WTC11 (cell line): ENCODE measurements at regions not wholly inside any gene's neighbourhood (a gene's known extent, or its start where the extent isn't known, plus 50 kb on each side); places are given as distances from the start of the nearest gene placed in this dataset.

ENCODE experiments used
- ATAC-seq: fragments of 200-7000 bp; cut with Tn5 transposase; 2 replicates; pipeline ENCODE4 v1.10.0; 2021; ENCODE audit warnings: mild to moderate bottlenecking, moderate library complexity
- CTCF ChIA-PET: fragments of 300-600 bp; sonication (Branson Sonifier 250); formaldehyde crosslinking; loops from one replicate; lab custom pipeline; 2021; ENCODE audit warnings: antibody characterized with exemption; lab: Charles Lee
- POLR2A ChIA-PET: fragments of 350-600 bp; sonication (Branson Sonifier 250); formaldehyde crosslinking; loops from one replicate; lab custom pipeline; 2021; ENCODE audit warnings: antibody characterized with exemption; lab: Charles Lee
- DNase-seq: peaks from one replicate; pipeline ENCODE4 v3.0.0; 2021; ENCODE audit warnings: low spot score
- H3K27ac Mint-ChIP-seq: 2 replicates; pipeline ENCODE4 v1.8.0; 2021; ENCODE audit warnings: mixed read lengths
- H3K27me3 Mint-ChIP-seq: 2 replicates; pipeline ENCODE4 v1.8.0; 2021; ENCODE audit warnings: low read depth, mild to moderate bottlenecking, moderate library complexity, mixed read lengths
- H3K36me3 Mint-ChIP-seq: 2 replicates; pipeline ENCODE4 v1.8.0; 2021; ENCODE audit warnings: mixed read lengths
- H3K4me1 Mint-ChIP-seq: 2 replicates; pipeline ENCODE4 v1.8.0; 2022; ENCODE audit warnings: mixed read lengths
- H3K4me3 Mint-ChIP-seq: 2 replicates; pipeline ENCODE4 v1.8.0; 2021; ENCODE audit warnings: mild to moderate bottlenecking, moderate library complexity, mixed read lengths
- H3K9me3 Mint-ChIP-seq: 2 replicates; pipeline ENCODE4 v1.8.0; 2021; ENCODE audit warnings: mixed read lengths
- ATF2 ChIP-seq: sonication (generic); formaldehyde crosslinking; IDR thresholded peaks from 2 replicates; pipeline ENCODE4 v1.8.1; 2022; ENCODE audit warnings: low read depth, missing genetic modification reagents, borderline replicate concordance
- ATF3 ChIP-seq: sonication (generic); formaldehyde crosslinking; conservative IDR thresholded peaks from 2 replicates; pipeline ENCODE4 v1.8.1; 2022; ENCODE audit warnings: mild to moderate bottlenecking, missing genetic modification reagents
- CDX4 ChIP-seq: fragments of 250-450 bp; sonication (Bioruptor Pico); IDR thresholded peaks from 2 replicates; pipeline ENCODE4 v1.9.0; 2021; ENCODE audit warnings: moderate library complexity, mild to moderate bottlenecking, inconsistent platforms, borderline replicate concordance
- CTCF ChIP-seq: fragments of 200-600 bp; IDR thresholded peaks from 2 replicates; pipeline ENCODE4 v1.8.0; 2022; ENCODE audit warnings: antibody characterized with exemption
- ELF4 ChIP-seq: sonication (generic); formaldehyde crosslinking; IDR thresholded peaks from 2 replicates; pipeline ENCODE4 v1.8.1; 2022; ENCODE audit warnings: low read depth, mild to moderate bottlenecking, moderate library complexity, missing genetic modification reagents
- ERG ChIP-seq: fragments of 250-450 bp; sonication (Bioruptor Pico); IDR thresholded peaks from 2 replicates; pipeline ENCODE4 v1.8.0; 2021; ENCODE audit warnings: mild to moderate bottlenecking
- FOXP1 ChIP-seq: sonication (generic); formaldehyde crosslinking; IDR thresholded peaks from 2 replicates; pipeline ENCODE4 v1.8.0; 2022; ENCODE audit warnings: missing genetic modification reagents, mild to moderate bottlenecking, moderate library complexity, borderline replicate concordance
- GABPB1 ChIP-seq: sonication (generic); formaldehyde crosslinking; IDR thresholded peaks from 2 replicates; pipeline ENCODE4 v1.8.1; 2023; ENCODE audit warnings: mild to moderate bottlenecking, missing genetic modification reagents
- IRF1 ChIP-seq: sonication (generic); formaldehyde crosslinking; IDR thresholded peaks from 2 replicates; pipeline ENCODE4 v1.8.0; 2023; ENCODE audit warnings: missing genetic modification reagents
- MLX ChIP-seq: sonication (generic); formaldehyde crosslinking; IDR thresholded peaks from 2 replicates; pipeline ENCODE4 v1.8.1; 2023; ENCODE audit warnings: mild to moderate bottlenecking, missing genetic modification reagents, moderate library complexity
- NFYB ChIP-seq: sonication (generic); formaldehyde crosslinking; conservative IDR thresholded peaks from 2 replicates; pipeline ENCODE4 v1.8.0; 2022; ENCODE audit warnings: low read depth, missing genetic modification reagents
- RORB ChIP-seq: fragments of 250-450 bp; sonication (Bioruptor Pico); IDR thresholded peaks from 2 replicates; pipeline ENCODE4 v1.9.0; 2021; ENCODE audit warnings: mild to moderate bottlenecking
- SP1 ChIP-seq: sonication (generic); formaldehyde crosslinking; conservative IDR thresholded peaks from 2 replicates; pipeline ENCODE4 v1.8.1; 2022; ENCODE audit warnings: missing genetic modification reagents
- STAT6 ChIP-seq: sonication (generic); formaldehyde crosslinking; conservative IDR thresholded peaks from 2 replicates; pipeline ENCODE4 v1.8.1; 2023; ENCODE audit warnings: mild to moderate bottlenecking, low read depth, missing genetic modification reagents, moderate library complexity
- USF1 ChIP-seq: sonication (generic); formaldehyde crosslinking; IDR thresholded peaks from 2 replicates; pipeline ENCODE4 v1.8.0; 2022; ENCODE audit warnings: mild to moderate bottlenecking, missing genetic modification reagents
- ZBTB43 ChIP-seq: sonication (generic); formaldehyde crosslinking; IDR thresholded peaks from 2 replicates; pipeline ENCODE4 v1.8.1; 2023; ENCODE audit warnings: mild to moderate bottlenecking, missing genetic modification reagents
- ZNF121 ChIP-seq: sonication (generic); formaldehyde crosslinking; IDR thresholded peaks from 2 replicates; pipeline ENCODE4 v1.8.0; 2023; ENCODE audit warnings: missing genetic modification reagents
- ZNF138 ChIP-seq: sonication (generic); formaldehyde crosslinking; conservative IDR thresholded peaks from 2 replicates; pipeline ENCODE4 v1.8.1; 2022; ENCODE audit warnings: mild to moderate bottlenecking, moderate library complexity, missing genetic modification reagents
- ZNF219 ChIP-seq: sonication (generic); formaldehyde crosslinking; IDR thresholded peaks from 2 replicates; pipeline ENCODE4 v1.8.0; 2023; ENCODE audit warnings: missing genetic modification reagents, mild to moderate bottlenecking, borderline replicate concordance
- ZNF396 ChIP-seq: fragments of 250-450 bp; sonication (Bioruptor Pico); IDR thresholded peaks from 2 replicates; pipeline ENCODE4 v1.8.0; 2021; ENCODE audit warnings: mild to moderate bottlenecking, moderate library complexity, borderline replicate concordance
- ZNF425 ChIP-seq: fragments of 250-450 bp; sonication (Bioruptor Pico); conservative IDR thresholded peaks from 2 replicates; pipeline ENCODE4 v1.9.0; 2021; ENCODE audit warnings: mild to moderate bottlenecking

- no peak for ATAC-seq
- no peak for DNase-seq
- peaks cover 15% of the 10 kb centered on the region for H3K9me3 Mint-ChIP-seq
- no peaks in the 10 kb centered on the region for H3K27me3 Mint-ChIP-seq
- no peak overlapping the region for H3K27ac Mint-ChIP-seq
- H3K4me1 Mint-ChIP-seq: peaks cover 9% of the 10 kb centered on the region
- TF ChIP-seq ATF2 (CRISPR knock-in tag) (no peak), ZNF425 (CRISPR knock-in tag) (no peak), RORB (CRISPR knock-in tag) (no peak), FOXP1 (no peak), CDX4 (no peak), ELF4 (CRISPR knock-in tag) (no peak), ZNF396 (CRISPR knock-in tag) (no peak), ZBTB43 (CRISPR knock-in tag) (no peak), IRF1 (CRISPR knock-in tag) (no peak), ZNF219 (CRISPR knock-in tag) (no peak), GABPB1 (CRISPR knock-in tag) (no peak), ERG (CRISPR knock-in tag) (no peak), ATF3 (CRISPR knock-in tag) (no peak), MLX (CRISPR knock-in tag) (no peak)
- ChIA-PET POLR2A (no interaction called here), CTCF (no interaction called here)
- H3K36me3 Mint-ChIP-seq: no peaks in the 10 kb centered on the region
- no peak overlapping the region for H3K4me3 Mint-ChIP-seq
These were observed 126.1 kb upstream of the MED13L start for GRCh38 chr12:116403546-116403945.

GRCh38 chr12:116404247-116404646 lies 126.8 kb upstream of the MED13L start:
- ChIA-PET POLR2A (no interaction called here), CTCF (no interaction called here)
- Mint-ChIP-seq H3K27me3 (no peaks in the 10 kb centered on the region), H3K36me3 (no peaks in the 10 kb centered on the region), H3K4me3 (no peak overlapping the region), H3K27ac (no peak overlapping the region), H3K9me3 (peaks cover 8% of the 10 kb centered on the region; the same call in 1 of the 2 replicates), H3K4me1 (peaks cover 9% of the 10 kb centered on the region)
- no peak for DNase-seq
- no peak for ATAC-seq
- TF ChIP-seq STAT6 (CRISPR knock-in tag) (no peak), SP1 (CRISPR knock-in tag) (no peak), CTCF (no peak), ZNF121 (CRISPR knock-in tag) (no peak), USF1 (CRISPR knock-in tag) (no peak), NFYB (CRISPR knock-in tag) (no peak), ZNF138 (CRISPR knock-in tag) (no peak)
